ENCODE measurements at regions not wholly inside any gene's neighbourhood (a gene's known extent, or its start where the extent isn't known, plus 50 kb on each side); places are given as distances from the start of the nearest gene placed in this dataset.

DNA sequence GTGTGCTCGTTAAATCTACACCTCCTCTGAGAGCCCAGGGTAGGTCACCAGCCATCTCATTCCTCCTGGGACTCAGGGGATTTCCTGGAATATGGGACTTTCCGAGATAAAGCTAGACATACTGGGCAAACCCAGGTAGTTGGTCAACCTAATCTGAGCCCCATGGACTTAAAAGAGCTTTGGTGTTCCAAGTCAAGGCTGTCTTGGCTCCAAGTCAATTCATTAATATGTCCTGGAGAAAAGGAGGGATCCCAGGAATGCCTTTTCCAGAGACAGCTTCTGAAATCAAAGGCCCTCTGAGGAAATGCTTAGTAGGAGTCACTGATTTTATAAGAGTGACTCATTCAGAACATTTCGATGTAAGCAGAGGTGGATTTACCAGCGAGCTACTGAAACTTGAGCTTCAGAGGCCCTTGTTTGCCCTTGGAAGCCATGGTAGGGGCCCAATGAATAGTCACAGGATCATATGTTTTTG lies 137.3 kb upstream of the UBE2E1 start:
- DNase-seq (ENCODE audit: low read depth): peak; percentile 81
- TF ChIP-seq, protein P1, sequence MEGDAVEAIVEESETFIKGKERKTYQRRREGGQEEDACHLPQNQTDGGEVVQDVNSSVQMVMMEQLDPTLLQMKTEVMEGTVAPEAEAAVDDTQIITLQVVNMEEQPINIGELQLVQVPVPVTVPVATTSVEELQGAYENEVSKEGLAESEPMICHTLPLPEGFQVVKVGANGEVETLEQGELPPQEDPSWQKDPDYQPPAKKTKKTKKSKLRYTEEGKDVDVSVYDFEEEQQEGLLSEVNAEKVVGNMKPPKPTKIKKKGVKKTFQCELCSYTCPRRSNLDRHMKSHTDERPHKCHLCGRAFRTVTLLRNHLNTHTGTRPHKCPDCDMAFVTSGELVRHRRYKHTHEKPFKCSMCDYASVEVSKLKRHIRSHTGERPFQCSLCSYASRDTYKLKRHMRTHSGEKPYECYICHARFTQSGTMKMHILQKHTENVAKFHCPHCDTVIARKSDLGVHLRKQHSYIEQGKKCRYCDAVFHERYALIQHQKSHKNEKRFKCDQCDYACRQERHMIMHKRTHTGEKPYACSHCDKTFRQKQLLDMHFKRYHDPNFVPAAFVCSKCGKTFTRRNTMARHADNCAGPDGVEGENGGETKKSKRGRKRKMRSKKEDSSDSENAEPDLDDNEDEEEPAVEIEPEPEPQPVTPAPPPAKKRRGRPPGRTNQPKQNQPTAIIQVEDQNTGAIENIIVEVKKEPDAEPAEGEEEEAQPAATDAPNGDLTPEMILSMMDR (IDR thresholded peaks at IDR 0.05; ENCODE audit: control insufficient read depth, insufficient read depth, low read depth, low read length, missing control alignments): no peak
- H3K4me3 ChIP-seq (ENCODE audit: control insufficient read depth, low read depth, low read length): no peak overlapping the region

DNA sequence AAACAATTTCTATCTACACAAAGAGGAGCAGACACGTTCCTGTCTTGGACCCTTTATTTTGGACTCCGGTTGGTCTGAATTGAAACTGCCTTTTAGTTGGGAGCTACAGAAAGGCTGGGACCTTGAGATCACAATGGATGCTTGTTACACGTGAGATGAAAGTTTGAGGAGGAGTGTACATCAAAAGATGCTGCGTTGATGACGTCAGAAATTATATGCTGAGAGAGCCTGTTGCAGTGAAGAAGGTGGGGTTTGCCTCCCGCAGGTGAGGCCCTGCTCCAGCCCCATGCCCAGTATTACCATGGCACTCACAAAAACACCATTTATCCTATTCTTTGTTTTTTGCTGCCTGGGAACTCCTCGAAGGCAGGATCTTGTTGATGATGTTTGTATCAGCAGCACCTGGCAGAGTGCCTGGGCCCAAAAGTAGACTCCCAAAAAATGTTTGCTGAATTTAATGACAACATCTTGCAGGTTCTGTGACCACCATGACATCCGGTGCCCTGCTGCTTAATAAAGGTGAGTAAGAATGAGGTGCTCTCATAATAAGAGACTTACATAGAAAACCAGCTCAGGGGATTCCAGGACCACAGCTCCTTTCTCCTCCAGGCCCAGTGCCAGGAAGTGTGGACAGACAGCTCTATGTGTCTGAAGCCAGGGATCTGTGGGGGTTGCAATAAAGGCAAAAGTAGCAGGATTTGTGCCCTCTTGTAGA lies 136.1 kb upstream of the UBE2E1 start:
- TF ChIP-seq, protein P1 (IDR thresholded peaks at IDR 0.05; ENCODE audit: control insufficient read depth, insufficient read depth, low read depth, low read length, missing control alignments): no peak
- DNase-seq (ENCODE audit: low read depth): no peak
- H3K4me3 ChIP-seq (ENCODE audit: control insufficient read depth, low read depth, low read length): no peak overlapping the region

DNA sequence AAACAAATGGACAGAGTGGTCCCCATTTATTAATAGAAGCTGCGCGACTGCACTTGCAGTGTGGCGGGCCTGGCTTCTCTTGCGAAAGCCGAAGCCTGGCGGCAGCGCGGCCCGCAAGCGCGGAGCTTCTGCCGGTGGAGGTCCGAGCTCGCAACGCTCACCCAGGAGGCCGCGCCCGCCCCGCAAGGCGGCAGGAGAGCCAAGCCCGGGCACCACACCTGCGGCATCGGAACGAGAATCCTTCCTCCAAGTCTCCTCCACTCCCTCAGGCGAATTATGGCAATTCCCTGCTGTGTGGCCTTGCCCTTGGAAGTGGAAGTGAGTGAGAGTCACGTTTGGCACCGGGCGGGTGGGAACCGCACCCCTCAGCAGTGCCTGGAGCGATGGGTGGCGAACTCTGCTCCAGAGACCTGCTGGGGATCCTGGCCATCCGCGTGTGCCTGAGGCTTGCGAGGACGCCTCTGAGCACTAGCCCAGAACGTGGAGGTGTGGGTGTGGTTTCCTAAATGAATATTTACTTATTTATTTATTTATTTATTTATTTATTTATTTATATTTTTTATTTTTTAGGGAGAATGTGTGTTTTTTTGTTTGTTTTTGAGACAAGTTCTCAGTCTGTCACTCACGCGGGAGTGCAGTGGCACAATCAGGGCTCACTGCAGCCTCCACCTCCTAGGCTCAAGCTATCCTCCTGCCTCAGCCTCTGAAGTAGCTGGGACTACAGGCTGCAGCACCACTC lies 133.7 kb upstream of the UBE2E1 start:
- DNase-seq (ENCODE audit: low read depth): no peak
- H3K4me3 ChIP-seq (ENCODE audit: control insufficient read depth, low read depth, low read length): no peak overlapping the region
- TF ChIP-seq, protein P1 (IDR thresholded peaks at IDR 0.05; ENCODE audit: control insufficient read depth, insufficient read depth, low read depth, low read length, missing control alignments): no peak

DNA sequence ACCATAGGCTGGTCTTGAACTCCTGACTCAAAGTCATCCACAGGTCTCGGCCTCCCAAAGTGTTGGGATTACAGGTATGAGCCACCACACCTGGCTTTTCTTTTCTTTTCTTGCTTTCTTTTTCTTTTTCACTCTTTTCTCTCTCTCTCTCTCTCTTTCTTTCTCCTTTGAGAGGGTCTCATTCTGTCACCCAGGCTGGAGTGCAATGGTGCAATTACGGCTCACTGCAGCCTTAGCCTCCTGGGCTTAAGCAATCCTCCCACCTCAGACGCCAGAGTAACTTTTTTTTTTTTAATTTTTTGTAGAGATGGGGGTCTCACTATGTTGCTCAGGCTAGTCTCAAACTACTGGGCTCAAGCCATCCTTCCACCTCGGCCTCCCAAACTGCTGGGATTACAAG lies 133.1 kb upstream of the UBE2E1 start:
- TF ChIP-seq, protein P1 (IDR thresholded peaks at IDR 0.05; ENCODE audit: control insufficient read depth, insufficient read depth, low read depth, low read length, missing control alignments): no peak
- no peak for DNase-seq (ENCODE audit: low read depth)
- no peak overlapping the region for H3K4me3 ChIP-seq (ENCODE audit: control insufficient read depth, low read depth, low read length)

DNA sequence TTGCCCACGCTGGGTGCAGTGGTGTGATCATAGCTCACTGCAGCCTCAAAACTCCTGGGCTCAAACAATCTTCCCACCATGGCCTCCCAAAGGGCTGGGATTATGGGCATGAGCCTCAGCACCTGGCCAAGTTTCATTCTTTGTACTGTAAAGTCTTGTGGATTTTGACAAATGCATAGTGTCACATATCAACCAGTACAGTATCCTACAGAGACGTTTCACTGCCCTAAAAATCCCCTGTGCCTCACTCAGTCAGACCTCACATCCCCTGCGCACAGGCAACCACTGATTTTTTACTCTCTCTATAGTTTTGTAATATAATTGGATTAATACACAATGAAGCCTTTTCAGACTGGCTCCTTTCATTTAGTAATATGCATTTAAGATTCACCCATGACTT lies 130.7 kb upstream of the UBE2E1 start:
- DNase-seq (ENCODE audit: low read depth): no peak
- TF ChIP-seq, protein P1 (IDR thresholded peaks at IDR 0.05; ENCODE audit: control insufficient read depth, insufficient read depth, low read depth, low read length, missing control alignments): no peak
- no peak overlapping the region for H3K4me3 ChIP-seq (ENCODE audit: control insufficient read depth, low read depth, low read length)

DNA sequence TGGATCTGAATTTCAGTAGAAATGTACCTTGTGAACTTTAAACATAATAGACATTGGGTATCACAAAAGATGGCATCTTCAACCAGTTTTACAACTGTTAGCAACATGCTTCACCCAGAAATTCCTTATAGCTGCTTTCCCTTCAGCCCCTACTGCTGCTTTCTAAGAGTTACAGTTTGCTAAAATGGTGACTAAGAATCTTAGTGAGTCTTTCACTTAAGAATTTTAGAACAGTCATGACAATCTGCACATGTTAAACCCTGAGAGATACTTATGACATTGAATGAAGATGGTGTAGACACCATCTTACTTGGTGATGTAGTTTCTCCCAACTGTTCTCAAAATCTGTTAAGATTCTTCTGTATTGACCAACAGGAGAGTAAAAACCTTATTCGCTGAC lies 129.7 kb upstream of the UBE2E1 start:
- TF ChIP-seq, protein P1 (IDR thresholded peaks at IDR 0.05; ENCODE audit: control insufficient read depth, insufficient read depth, low read depth, low read length, missing control alignments): no peak
- H3K4me3 ChIP-seq (ENCODE audit: control insufficient read depth, low read depth, low read length): no peak overlapping the region
- no peak for DNase-seq (ENCODE audit: low read depth)
